ENCODE measurements at regions not wholly inside any gene's neighbourhood (a gene's known extent, or its start where the extent isn't known, plus 50 kb on each side); places are given as distances from the start of the nearest gene placed in this dataset.

DNA sequence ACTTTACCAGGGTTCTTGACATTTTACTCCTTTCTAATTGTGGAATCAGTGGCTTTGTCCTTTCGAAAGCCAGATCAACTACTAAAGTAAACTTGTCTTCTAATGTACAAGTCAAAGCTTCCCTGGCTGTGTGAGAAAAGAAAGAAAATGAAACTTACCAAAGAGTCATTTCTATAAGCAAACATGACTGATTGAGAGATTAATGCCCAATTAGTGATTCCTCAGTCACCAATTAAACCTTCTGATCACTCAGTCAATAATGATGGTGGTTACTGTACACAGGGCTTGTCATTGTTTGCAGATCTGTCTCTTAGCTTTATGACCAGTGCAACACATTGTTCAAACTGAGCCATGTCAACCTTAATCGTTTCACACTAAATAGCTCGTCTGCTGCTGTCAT lies 1168.4 kb upstream of the CITED2 start:
- no peak for TF ChIP-seq CTCF (conservative IDR thresholded peaks at IDR 0.05 in 1 of 2, IDR thresholded peaks at IDR 0.05 in 1 of 2; ENCODE audit: extremely low read depth in 1 of 2, insufficient read depth in 1 of 2, low read depth in 1 of 2, low read length in 2 of 2)
- no peak for TF ChIP-seq EZH2 (IDR thresholded peaks at IDR 0.05; ENCODE audit: borderline replicate concordance, low read length)

All from mammary epithelial cell (primary cell).